HG03460 (cell line): ENCODE measurements at regions not wholly inside any gene's neighbourhood (a gene's known extent, or its start where the extent isn't known, plus 50 kb on each side); places are given as distances from the start of the nearest gene placed in this dataset.
"Not testable (repeated sequence)": the region's sequence is repeated elsewhere in the genome, so short reads cannot be mapped to it uniquely, and the experiment has no call there.

Experiments used
- ATAC-seq: cut with Tn5 transposase; IDR thresholded peaks from one replicate; pipeline ENCODE4 v1.9.1; 2021; ENCODE audit not compliant: unreplicated experiment

GRCh38 chr10:64374346-64374745 lies 853.1 kb downstream of the REEP3 start:
- no peak for ATAC-seq

- no peak for ATAC-seq
These were observed 855.0 kb downstream of the REEP3 start for GRCh38 chr10:64376167-64376566.

GRCh38 chr10:64379898-64380297 lies 858.7 kb downstream of the REEP3 start:
- ATAC-seq = no peak

DNA sequence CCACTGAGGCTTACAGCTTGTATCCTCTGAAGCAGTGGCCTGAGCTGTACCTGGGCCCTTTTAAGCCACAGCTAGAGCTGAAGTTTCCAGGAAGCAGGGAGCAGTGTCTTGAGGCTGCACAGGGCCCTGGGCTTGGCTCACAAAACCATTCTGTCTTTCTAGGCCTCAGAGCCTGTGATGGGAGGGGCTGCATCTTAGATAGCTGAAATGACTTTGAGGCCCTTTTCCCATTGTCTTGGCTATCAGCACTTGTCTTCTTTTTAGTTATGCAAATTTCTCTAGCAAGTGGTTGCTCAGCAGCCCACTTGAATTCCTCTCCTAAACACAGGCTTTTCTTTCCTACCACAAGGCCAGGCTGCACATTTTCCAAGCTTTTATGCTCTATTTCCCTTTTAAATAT lies 864.2 kb downstream of the REEP3 start:
- ATAC-seq = no peak

DNA sequence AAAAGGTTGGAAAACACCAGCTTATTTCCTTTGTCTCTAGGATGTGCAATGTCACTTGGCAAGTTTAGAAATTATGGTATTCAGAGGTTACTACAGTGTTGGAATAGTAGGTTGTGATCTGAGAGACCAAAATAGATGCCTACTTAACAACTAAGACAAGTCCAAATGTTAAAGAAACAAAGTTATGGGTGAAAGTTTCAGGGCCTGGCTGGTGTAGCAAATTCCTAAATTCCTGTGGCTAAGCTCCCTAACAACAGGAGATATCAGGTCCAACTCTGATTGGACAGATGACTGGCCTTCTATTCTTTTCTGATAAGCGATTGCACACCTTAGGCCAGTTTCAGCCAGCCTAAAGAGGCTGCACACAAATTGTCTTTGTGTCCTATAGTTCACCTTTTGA lies 873.5 kb downstream of the REEP3 start:
- ATAC-seq = no peak

DNA sequence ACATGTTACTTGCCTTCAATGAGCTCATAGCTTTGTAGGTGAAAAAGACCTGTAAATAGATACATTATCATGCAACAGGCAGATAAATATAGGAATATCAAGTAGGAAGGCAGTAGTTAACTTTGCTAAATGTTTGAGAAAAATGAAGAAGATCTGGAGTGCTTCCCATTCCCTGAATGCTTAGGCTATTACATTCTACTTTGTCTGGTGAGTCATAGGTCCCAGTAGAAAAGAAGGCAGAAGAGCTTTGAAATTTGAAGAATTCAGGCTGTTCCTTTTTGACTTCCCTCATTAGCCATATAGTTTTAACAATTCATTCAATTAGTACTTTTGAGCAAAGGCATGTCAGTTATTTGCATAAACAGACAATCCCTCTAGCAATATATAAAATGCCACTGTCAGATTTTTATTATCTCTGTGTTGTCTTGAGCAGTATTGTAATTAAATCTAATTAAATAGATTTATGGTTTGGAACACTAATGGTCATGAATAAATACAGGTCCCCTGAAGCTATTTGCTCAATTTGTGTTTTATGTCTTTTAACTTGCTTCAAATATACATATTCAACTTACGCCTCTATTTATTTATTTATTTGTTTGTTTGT lies 875.0 kb downstream of the REEP3 start:
- ATAC-seq = no peak

DNA sequence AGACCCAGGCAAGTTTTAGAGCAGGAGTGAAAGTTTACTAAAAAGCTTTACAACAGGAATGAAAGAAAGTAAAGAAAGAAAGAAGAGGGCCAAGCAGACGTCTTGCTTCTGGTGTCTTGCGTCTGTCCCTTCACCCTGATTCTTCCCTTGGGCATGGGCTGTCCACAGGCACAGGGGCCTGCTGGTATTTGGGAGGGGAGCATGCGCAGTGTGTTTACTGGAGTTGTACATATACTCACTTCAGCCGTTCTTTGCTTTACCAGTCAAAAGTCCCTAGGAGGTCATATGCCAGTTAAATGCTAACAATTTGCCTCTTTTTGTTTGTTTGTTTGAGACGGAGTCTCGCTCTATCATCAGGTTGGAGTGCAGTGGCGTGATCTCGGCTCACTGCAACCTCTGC lies 875.9 kb downstream of the REEP3 start:
- ATAC-seq = no peak

DNA sequence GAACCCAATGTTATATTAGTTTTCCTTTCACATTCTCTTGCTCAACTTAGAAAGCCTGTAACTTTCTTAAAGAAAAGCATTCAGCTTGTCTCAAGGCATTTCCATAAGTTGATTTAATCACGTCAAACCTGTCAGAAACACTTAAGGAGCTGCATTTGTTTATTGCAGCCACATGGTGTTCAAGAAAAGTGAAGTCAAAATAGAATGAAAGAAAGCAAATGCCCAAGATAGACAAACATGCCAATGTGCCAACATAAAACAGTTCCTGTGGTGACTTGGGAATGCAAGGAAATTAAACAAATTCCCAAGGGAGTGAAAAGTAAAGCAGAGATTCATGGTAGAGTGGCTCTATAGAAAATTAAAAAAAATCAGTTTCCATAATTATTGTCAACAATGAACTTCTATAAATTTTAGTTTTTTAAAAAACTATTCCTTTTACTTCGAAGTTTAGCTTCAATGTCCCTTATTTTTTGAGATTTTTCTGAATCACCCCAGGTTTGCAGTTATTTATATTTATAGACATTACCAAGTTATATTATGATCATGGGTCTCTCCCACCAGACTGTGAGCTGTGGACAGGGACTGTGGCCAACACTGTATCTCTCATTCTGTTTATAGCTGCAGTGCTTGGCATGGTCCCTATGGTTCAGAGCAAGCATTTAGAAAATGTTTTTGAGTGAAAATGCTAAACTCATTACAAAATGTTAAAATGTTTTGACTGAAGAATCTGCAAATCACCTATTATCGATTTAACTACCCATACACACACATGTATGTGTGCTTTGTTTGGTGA lies 887.4 kb downstream of the REEP3 start:
- ATAC-seq = no peak

DNA sequence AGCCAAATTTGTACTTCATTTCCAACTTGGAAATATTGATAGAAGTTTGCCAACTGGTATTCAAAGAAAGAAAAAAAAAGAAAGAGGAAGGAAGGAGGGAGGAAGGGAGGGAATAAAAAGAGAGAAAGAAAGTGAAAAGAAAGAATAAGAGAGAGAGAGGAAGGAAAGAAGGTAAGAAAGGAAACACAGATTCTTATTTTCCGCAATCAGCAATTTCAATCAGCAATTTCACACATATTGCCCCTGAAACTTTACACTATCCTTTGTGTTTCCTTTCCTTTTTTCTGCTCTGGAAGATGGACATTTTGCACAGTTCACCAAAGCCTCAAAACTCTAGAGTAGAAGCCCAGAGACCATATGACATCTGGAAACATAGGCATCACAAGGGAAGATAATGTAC lies 888.1 kb downstream of the REEP3 start:
- ATAC-seq = no peak

DNA sequence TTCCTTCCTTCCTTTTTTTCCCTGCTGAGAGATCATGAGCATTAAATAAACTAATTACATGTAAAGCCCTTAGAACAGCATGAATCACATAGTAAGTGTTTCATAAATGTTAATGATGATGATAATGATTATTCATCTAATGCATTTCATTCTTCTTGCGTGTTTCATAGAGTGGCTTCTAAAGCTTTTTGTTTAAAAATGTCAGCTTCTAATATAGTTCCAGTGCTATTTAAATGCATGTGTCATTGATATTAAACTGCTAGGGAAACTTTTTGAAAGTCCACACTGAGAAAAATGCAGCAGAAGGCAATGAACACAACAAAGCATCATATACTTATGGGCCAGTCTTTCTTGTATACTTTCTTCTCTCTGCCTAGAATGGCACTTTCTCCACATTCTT lies 894.8 kb downstream of the REEP3 start:
- ATAC-seq = no peak

DNA sequence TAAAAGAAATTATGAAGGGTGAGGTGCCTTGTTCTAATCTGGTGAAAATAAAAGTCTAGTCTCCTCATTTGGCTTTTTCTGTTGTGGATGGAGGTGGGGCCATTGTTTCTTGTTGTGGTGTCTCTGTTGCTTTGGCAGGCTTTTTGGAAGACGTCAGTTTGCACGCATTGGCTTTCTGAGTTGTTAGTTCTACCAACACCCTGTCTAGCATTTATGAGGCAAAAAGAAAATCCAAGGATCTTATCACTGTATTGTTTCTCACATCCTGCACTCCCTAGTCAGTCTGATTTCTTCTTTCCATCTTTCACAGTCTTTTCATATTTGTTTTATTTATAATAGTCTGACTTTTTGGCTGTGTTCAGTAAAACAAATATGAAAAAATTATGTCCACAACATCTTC lies 898.3 kb downstream of the REEP3 start:
- no peak for ATAC-seq

DNA sequence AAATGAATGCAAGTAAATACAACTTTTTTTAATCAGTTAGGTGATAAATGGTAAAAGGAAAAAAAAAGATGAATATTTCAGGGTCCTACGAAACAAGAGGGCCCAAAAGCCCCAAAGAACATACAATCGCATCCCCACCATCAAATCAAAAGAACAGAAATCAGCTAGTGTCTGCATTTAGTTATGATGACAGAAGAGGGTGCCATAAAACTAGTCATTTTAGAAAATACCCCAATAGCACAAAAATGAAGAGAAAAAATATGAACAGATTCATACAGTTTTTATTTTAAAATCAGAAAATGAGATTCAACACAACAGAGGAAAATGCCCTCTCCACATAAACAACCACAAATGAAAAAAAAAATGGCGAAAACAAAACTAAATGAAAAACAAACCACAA lies 905.5 kb downstream of the REEP3 start:
- ATAC-seq = no peak

GRCh38 chr10:64430690-64431323 lies 909.6 kb downstream of the REEP3 start:
- ATAC-seq = no peak

DNA sequence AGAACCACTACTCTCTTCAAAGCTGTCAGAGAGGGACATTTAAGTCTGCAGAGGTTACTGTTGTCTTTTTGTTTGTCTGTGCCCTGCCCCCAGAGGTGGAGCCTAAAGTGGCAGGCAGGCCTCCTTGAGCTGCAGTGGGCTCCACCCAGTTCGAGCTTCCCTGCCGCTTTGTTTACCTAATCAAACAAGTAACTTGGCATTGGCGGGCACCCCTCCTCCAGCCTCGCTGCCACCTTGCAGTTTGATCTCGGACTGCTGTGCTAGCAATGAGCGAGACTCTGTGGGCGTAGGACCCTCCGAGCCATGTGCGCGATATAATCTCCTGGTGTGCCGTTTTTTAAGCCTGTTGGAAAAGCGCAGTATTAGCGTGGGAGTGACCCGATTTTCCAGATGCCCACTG lies 920.7 kb downstream of the REEP3 start:
- not testable (repeated sequence) for ATAC-seq

DNA sequence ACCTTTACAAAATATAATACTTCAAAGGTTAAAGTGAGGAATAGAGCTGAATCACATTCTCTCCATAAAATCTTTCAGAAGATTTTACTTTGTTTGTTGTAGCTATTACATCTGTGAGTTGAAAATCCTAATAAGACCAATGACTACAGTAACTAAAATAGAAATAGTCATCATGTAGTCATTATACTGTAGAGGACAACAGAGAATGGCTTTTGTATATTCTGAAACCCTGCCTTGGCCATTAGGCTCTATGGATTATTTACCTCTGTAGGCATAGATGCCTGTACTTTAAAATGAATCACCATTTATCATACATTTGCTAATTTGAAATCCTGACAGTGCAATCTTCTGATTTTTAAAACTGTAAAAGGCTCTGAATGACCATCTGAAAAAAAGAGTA lies 923.0 kb downstream of the REEP3 start:
- ATAC-seq = no peak

DNA sequence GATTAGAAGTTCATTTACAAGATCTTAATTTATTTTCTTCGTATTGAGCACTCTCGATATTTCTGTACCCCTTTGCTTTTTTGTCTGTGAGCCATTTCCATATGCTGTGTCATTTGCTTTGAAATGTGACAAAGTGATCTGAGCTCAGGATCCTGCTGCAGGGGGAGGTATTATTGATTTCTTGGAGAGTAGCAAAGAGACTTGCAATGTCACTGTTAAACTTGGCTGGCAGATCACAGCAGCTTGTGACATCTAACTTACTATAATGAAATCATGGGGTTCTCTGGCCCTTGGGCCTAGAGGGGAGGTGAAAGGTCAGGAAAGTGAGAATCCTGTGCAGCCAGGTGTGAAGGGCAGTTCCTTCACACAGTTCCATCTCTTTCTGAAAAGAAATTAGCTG lies 923.4 kb downstream of the REEP3 start:
- ATAC-seq = no peak

GRCh38 chr10:64449603-64450002 lies 928.4 kb downstream of the REEP3 start:
- no peak for ATAC-seq

GRCh38 chr10:64450312-64450711 lies 929.1 kb downstream of the REEP3 start:
- ATAC-seq = no peak

DNA sequence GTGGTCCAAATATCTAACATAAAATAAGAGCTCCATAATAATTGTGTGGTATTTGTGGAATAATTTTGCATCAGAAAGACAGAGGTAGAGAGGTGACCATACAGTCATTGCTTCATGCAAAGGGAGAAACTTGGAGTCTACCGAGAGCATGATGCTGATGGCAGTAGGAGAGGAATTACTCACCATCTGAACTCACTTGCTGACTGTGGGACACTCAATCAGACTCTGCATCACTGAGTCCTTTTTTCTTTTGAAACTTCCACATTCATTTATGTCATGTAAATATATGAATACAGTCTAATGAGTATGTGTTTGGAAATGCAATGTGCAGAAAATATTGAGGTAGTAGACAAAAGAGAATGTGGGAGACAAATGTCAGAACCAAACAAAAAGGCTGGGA lies 933.8 kb downstream of the REEP3 start:
- ATAC-seq = no peak

GRCh38 chr10:64458306-64458705 lies 937.1 kb downstream of the REEP3 start:
- no peak for ATAC-seq

- no peak for ATAC-seq
These were observed 942.2 kb downstream of the REEP3 start for GRCh38 chr10:64463406-64463805.

- no peak for ATAC-seq
These were observed 944.5 kb downstream of the REEP3 start for GRCh38 chr10:64465653-64466052.
